ENCODE measurements at regions not wholly inside any gene's neighbourhood (a gene's known extent, or its start where the extent isn't known, plus 50 kb on each side); places are given as distances from the start of the nearest gene placed in this dataset.

DNA sequence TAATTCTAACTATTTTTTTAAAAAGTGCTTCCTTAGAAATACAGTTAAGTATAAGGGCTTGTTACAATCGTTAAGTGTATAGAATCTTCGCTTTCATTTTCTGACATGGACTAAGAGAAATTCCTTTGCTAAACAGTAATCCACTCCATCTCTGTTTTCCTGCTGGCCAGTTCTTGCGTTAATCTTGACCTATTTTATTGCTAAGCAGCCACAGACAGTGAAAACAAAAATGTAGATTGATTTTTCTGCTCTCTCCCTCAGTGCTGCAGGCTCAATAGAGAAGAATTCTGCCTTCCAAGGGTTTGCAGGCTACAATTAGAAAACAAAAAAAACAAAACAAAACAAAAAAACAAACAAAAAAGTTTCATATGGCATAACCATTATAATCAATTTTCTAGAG lies 310.4 kb upstream of the ADARB2 start (continued):
- no peak for TF ChIP-seq ZNF16 (tag by site-specific recombination; IDR thresholded peaks at IDR 0.05; ENCODE audit: low read depth)
- TF ChIP-seq ZNF843 (tag by site-specific recombination; IDR thresholded peaks at IDR 0.05): no peak
- no peak for TF ChIP-seq ZNF677 (tag by site-specific recombination; IDR thresholded peaks at IDR 0.05)
- TF ChIP-seq, protein P1, sequence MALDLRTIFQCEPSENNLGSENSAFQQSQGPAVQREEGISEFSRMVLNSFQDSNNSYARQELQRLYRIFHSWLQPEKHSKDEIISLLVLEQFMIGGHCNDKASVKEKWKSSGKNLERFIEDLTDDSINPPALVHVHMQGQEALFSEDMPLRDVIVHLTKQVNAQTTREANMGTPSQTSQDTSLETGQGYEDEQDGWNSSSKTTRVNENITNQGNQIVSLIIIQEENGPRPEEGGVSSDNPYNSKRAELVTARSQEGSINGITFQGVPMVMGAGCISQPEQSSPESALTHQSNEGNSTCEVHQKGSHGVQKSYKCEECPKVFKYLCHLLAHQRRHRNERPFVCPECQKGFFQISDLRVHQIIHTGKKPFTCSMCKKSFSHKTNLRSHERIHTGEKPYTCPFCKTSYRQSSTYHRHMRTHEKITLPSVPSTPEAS (tag by site-specific recombination; IDR thresholded peaks at IDR 0.05): no peak
- TF ChIP-seq ZNF596 (tag by site-specific recombination; IDR thresholded peaks at IDR 0.05): no peak
- no peak for TF ChIP-seq ZBTB49 (tag by site-specific recombination; IDR thresholded peaks at IDR 0.05; ENCODE audit: low read depth)
- no peak for TF ChIP-seq ZNF174 (tag by site-specific recombination; IDR thresholded peaks at IDR 0.05)
- TF ChIP-seq ZNF398 (tag by site-specific recombination; IDR thresholded peaks at IDR 0.05): no peak
- TF ChIP-seq ZNF184 (tag by site-specific recombination; IDR thresholded peaks at IDR 0.05): no peak
- no peak for TF ChIP-seq ZNF248 (tag by site-specific recombination; IDR thresholded peaks at IDR 0.05)
- TF ChIP-seq BCL11B (tag by site-specific recombination; IDR thresholded peaks at IDR 0.05; ENCODE audit: low read depth): no peak

- no peaks in the 10 kb centered on the region for H3K36me3 ChIP-seq (ENCODE audit: control insufficient read depth in 2 of 2, insufficient read depth in 1 of 2, low read length in 2 of 2)
- no peaks in the 10 kb centered on the region for H3K9me3 ChIP-seq (ENCODE audit: control insufficient read depth, insufficient read depth, low read depth, low read length)
- POLR2A ChIA-PET: no interaction called here
- no peak overlapping the region for H3K4me3 ChIP-seq (ENCODE audit: low read depth, low read length)
- H3K27ac ChIP-seq (ENCODE audit: extremely low read depth, low read depth, low read length): no peak overlapping the region
- no peaks in the 10 kb centered on the region for H3K4me1 ChIP-seq (ENCODE audit: control insufficient read depth, insufficient read depth, low read length)
- CTCF ChIA-PET: interaction anchor here (0.6 kb wide), 1 partner anchor 58 kb away, joined by 3 read pairs; no protein-coding TSS in a partner anchor
- no peak for TF ChIP-seq ZNF146 (tag by site-specific recombination; IDR thresholded peaks at IDR 0.05)
- no peak for TF ChIP-seq CTCF (tag by site-specific recombination; IDR thresholded peaks at IDR 0.05)
- TF ChIP-seq ZNF510 (tag by site-specific recombination; IDR thresholded peaks at IDR 0.05; ENCODE audit: insufficient replicate concordance): no peak
- no peak for TF ChIP-seq ZNF555 (tag by site-specific recombination; conservative IDR thresholded peaks at IDR 0.05)
- no peak for TF ChIP-seq ZNF658 (tag by site-specific recombination; IDR thresholded peaks at IDR 0.05)
- TF ChIP-seq SALL2 (tag by site-specific recombination; IDR thresholded peaks at IDR 0.05; ENCODE audit: borderline replicate concordance): no peak
- no peak for TF ChIP-seq ZNF664 (tag by site-specific recombination; IDR thresholded peaks at IDR 0.05)
- TF ChIP-seq, protein P2, sequence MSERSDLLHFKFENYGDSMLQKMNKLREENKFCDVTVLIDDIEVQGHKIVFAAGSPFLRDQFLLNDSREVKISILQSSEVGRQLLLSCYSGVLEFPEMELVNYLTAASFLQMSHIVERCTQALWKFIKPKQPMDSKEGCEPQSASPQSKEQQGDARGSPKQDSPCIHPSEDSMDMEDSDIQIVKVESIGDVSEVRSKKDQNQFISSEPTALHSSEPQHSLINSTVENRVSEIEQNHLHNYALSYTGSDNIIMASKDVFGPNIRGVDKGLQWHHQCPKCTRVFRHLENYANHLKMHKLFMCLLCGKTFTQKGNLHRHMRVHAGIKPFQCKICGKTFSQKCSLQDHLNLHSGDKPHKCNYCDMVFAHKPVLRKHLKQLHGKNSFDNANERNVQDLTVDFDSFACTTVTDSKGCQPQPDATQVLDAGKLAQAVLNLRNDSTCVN (tag by site-specific recombination; optimal IDR thresholded peaks at IDR 0.05): no peak
- TF ChIP-seq, protein P3, sequence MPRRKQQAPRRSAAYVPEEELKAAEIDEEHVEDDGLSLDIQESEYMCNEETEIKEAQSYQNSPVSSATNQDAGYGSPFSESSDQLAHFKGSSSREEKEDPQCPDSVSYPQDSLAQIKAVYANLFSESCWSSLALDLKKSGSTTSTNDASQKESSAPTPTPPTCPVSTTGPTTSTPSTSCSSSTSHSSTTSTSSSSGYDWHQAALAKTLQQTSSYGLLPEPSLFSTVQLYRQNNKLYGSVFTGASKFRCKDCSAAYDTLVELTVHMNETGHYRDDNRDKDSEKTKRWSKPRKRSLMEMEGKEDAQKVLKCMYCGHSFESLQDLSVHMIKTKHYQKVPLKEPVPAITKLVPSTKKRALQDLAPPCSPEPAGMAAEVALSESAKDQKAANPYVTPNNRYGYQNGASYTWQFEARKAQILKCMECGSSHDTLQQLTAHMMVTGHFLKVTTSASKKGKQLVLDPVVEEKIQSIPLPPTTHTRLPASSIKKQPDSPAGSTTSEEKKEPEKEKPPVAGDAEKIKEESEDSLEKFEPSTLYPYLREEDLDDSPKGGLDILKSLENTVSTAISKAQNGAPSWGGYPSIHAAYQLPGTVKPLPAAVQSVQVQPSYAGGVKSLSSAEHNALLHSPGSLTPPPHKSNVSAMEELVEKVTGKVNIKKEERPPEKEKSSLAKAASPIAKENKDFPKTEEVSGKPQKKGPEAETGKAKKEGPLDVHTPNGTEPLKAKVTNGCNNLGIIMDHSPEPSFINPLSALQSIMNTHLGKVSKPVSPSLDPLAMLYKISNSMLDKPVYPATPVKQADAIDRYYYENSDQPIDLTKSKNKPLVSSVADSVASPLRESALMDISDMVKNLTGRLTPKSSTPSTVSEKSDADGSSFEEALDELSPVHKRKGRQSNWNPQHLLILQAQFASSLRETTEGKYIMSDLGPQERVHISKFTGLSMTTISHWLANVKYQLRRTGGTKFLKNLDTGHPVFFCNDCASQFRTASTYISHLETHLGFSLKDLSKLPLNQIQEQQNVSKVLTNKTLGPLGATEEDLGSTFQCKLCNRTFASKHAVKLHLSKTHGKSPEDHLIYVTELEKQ (tag by site-specific recombination; IDR thresholded peaks at IDR 0.05; ENCODE audit: borderline replicate concordance): no peak
- TF ChIP-seq ZNF785 (tag by site-specific recombination; IDR thresholded peaks at IDR 0.05): no peak
- TF ChIP-seq BCL6B (tag by site-specific recombination; IDR thresholded peaks at IDR 0.05): no peak
Observed at GRCh38 chr10:2043379-2043778, 306.1 kb upstream of the ADARB2 start.
